NB4 (cell line): ENCODE measurements at regions not wholly inside any gene's neighbourhood (a gene's known extent, or its start where the extent isn't known, plus 50 kb on each side); places are given as distances from the start of the nearest gene placed in this dataset.

Source experiments
- CTCF ChIP-seq: IDR thresholded peaks from one replicate; pipeline ENCODE4 v1.5.1; 2012; ENCODE audit warnings: low read depth, low read length
- POLR2A ChIP-seq: IDR thresholded peaks from 2 replicates; pipeline ENCODE4 v1.6.1; 2011; ENCODE audit warnings: mild to moderate bottlenecking; ENCODE audit not compliant: insufficient read length; ENCODE audit errors: extremely low read depth

GRCh38 chr11:28481616-28482480, 373.7 kb downstream of the METTL15 start:
- TF ChIP-seq POLR2A (no peak), CTCF (no peak)
